ENCODE measurements at regions not wholly inside any gene's neighbourhood (a gene's known extent, or its start where the extent isn't known, plus 50 kb on each side); places are given as distances from the start of the nearest gene placed in this dataset.

DNA sequence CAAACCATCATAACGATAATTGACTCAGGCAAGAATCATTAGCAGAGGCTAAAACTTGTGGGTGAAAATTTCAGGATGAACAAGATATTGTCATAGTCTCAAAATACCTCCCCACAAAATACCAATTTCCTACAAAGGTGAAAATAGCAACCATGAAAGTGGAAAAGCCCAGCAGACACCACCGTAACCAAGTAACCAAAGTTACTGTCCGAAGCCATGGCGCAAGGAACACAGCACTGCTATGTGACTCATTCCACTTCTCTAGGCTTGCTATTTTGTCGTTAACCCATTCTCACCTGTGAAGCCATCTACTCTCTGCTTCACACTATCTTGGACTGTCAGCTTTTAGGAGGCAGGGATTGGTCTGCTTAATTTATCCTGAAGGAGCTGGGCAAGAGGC lies 113.8 kb upstream of the CACUL1 start:
- H3K36me3 ChIP-seq (ENCODE audit: control insufficient read depth in 2 of 4, insufficient read depth in 4 of 4, low read length in 3 of 4) = no peaks in the 10 kb centered on the region
- no peak overlapping the region for H3K27ac ChIP-seq (ENCODE audit: low read depth, low read length)
- no peak overlapping the region for H3K23ac ChIP-seq (ENCODE audit: insufficient read length)
- no peak overlapping the region for H3K4me3 ChIP-seq (ENCODE audit: extremely low read depth in 1 of 4, insufficient read depth in 2 of 4, low read depth in 3 of 4, low read length in 4 of 4)
- no peak overlapping the region for H3K18ac ChIP-seq (ENCODE audit: extremely low read depth, low read length)
- no peak overlapping the region for H3K4me2 ChIP-seq (ENCODE audit: insufficient read depth in 1 of 2, low read depth in 2 of 2, low read length in 2 of 2)
- H4K91ac ChIP-seq (replicated peaks; ENCODE audit: insufficient read length, low read length) = no peak overlapping the region
- no peak overlapping the region for H2AK5ac ChIP-seq (ENCODE audit: low read depth, low read length)
- H3K9ac ChIP-seq (replicated peaks in 1 of 4; ENCODE audit: extremely low read depth in 1 of 4, low read depth in 3 of 4, low read length in 3 of 4) = no peak overlapping the region
- no peaks in the 10 kb centered on the region for H4K20me1 ChIP-seq (replicated peaks in 1 of 2; ENCODE audit: control insufficient read depth in 1 of 2, insufficient read depth in 2 of 2, low read length in 2 of 2)
- H3K4ac ChIP-seq (replicated peaks; ENCODE audit: insufficient read length, low read depth, low read length) = no peak overlapping the region
- H2BK20ac ChIP-seq (ENCODE audit: low read length) = no peak overlapping the region
- no peak overlapping the region for H2BK15ac ChIP-seq (ENCODE audit: low read length)
- no peaks in the 10 kb centered on the region for H3K9me3 ChIP-seq (ENCODE audit: insufficient read depth in 2 of 2, low read depth in 1 of 2, low read length in 1 of 2)
- H3K56ac ChIP-seq (replicated peaks; ENCODE audit: insufficient read length, low read depth, low read length) = no peak overlapping the region
- DNase-seq (ENCODE audit: low read depth in 1 of 2, low spot score in 2 of 2) = no peak
- no peak overlapping the region for H4K5ac ChIP-seq (ENCODE audit: insufficient read length, low read depth, low read length)
- FAIRE-seq = no peak
- no peak overlapping the region for H2BK12ac ChIP-seq (ENCODE audit: low read depth, low read length)
- no peaks in the 10 kb centered on the region; the same call in 1 of the 2 replicates for H3K23me2 ChIP-seq (ENCODE audit: low read depth, low read length)
- no peaks in the 10 kb centered on the region for H3K79me2 ChIP-seq (ENCODE audit: control insufficient read depth in 1 of 2, insufficient read depth in 2 of 2, low read length in 2 of 2)
- no peaks in the 10 kb centered on the region for H3K27me3 ChIP-seq (replicated peaks in 1 of 4; ENCODE audit: control insufficient read depth in 3 of 4, extremely low read depth in 1 of 4, insufficient read depth in 3 of 4, low read length in 3 of 4)
- no peak overlapping the region for H4K8ac ChIP-seq (ENCODE audit: extremely low read depth, insufficient read depth, low read length)
- 89% methylated on average over 5 of the region's 5 CpGs; no CpG with 5 or more reads in 1 of the 2 experiments for WGBS, 2 experiments (ENCODE audit: extremely low coverage in 1 of 2, insufficient coverage in 1 of 2, insufficient read length in 1 of 2, insufficient replicate concordance in 2 of 2, low coverage in 1 of 2, low lambda C conversion rate in 2 of 2, missing lambda C conversion rate in 1 of 2)
- POLR2A ChIA-PET (ENCODE audit: partially characterized antibody) = no interaction called here
- no peak overlapping the region for H2BK5ac ChIP-seq (ENCODE audit: low read depth, low read length)
- CTCF ChIA-PET (ENCODE audit: partially characterized antibody) = interaction anchor here (1.5 kb wide), 1 partner anchor 19 kb away, joined by 5 read pairs; no protein-coding TSS in a partner anchor
- no peak overlapping the region for H3K14ac ChIP-seq (ENCODE audit: insufficient read length)
- no peaks in the 10 kb centered on the region for H3K79me1 ChIP-seq (ENCODE audit: low read depth, low read length)
- H2AFZ ChIP-seq (ENCODE audit: low read length) = no peak overlapping the region
- H3K4me1 ChIP-seq (replicated peaks in 1 of 4; ENCODE audit: control insufficient read depth in 3 of 4, insufficient read depth in 4 of 4, low read length in 3 of 4) = peaks cover 0 to 6% (median 3%) of the 10 kb centered on the region in 4 experiments; a peak in 3 of 7 replicates
- no peak overlapping the region for H2BK120ac ChIP-seq (replicated peaks; ENCODE audit: low read depth, low read length)
- TF ChIP-seq SUZ12 (IDR thresholded peaks at IDR 0.05; ENCODE audit: low read length) = no peak
- TF ChIP-seq RXRA (IDR thresholded peaks at IDR 0.05; ENCODE audit: insufficient read depth, low read depth, low read length) = no peak
- TF ChIP-seq HDAC2 (IDR thresholded peaks at IDR 0.05; ENCODE audit: borderline replicate concordance in 1 of 2, low read depth in 2 of 2, low read length in 2 of 2) = no peak
- TF ChIP-seq BCL11A (IDR thresholded peaks at IDR 0.05; ENCODE audit: low read depth in 2 of 2, low read length in 2 of 2) = no peak
- no peak for TF ChIP-seq SP1 (IDR thresholded peaks at IDR 0.05; ENCODE audit: low read depth, low read length)
- TF ChIP-seq RAD21 (IDR thresholded peaks at IDR 0.05 in 1 of 2, conservative IDR thresholded peaks at IDR 0.05 in 1 of 2; ENCODE audit: low read depth in 2 of 2, low read length in 2 of 2) = no peak
- no peak for TF ChIP-seq MAFK (IDR thresholded peaks at IDR 0.05; ENCODE audit: low read depth, low read length)
- no peak for TF ChIP-seq TCF12 (IDR thresholded peaks at IDR 0.05; ENCODE audit: low read depth, low read length)
- TF ChIP-seq CREB1 (IDR thresholded peaks at IDR 0.05) = no peak
- TF ChIP-seq YY1 (IDR thresholded peaks at IDR 0.05; ENCODE audit: low read depth, low read length) = no peak
- no peak for TF ChIP-seq SP4 (IDR thresholded peaks at IDR 0.05; ENCODE audit: low read length)
- TF ChIP-seq, protein P1, sequence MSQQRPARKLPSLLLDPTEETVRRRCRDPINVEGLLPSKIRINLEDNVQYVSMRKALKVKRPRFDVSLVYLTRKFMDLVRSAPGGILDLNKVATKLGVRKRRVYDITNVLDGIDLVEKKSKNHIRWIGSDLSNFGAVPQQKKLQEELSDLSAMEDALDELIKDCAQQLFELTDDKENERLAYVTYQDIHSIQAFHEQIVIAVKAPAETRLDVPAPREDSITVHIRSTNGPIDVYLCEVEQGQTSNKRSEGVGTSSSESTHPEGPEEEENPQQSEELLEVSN (IDR thresholded peaks at IDR 0.05) = no peak
- TF ChIP-seq POU5F1 (IDR thresholded peaks at IDR 0.05; ENCODE audit: low read depth, low read length) = no peak
- TF ChIP-seq CHD2 (IDR thresholded peaks at IDR 0.05; ENCODE audit: low read length) = no peak
- TF ChIP-seq ASH2L (IDR thresholded peaks at IDR 0.05; ENCODE audit: low read length) = no peak

Measured in H1 (cell line).